K562 (cell line): ENCODE measurements at regions not wholly inside any gene's neighbourhood (a gene's known extent, or its start where the extent isn't known, plus 50 kb on each side); places are given as distances from the start of the nearest gene placed in this dataset.

ENCODE experiments used
- ATF1 ChIP-seq, 2 experiments: fragments of 450-650 bp in 1 of 2; IDR thresholded peaks; 2 replicates each; pipeline ENCODE4 v1.6.1; 2016; ENCODE audit warnings: missing compliant biosample characterization in 1 of 2, missing genetic modification characterization in 1 of 2
- BRCA1 ChIP-seq, 2 experiments: fragments of 450-650 bp in 1 of 2; sonication (generic) in 1 of 2; formaldehyde crosslinking in 1 of 2; IDR thresholded peaks; 2 replicates each; pipeline versions ENCODE4 v1.5.0 to v1.6.1; 2017 to 2020; ENCODE audit warnings: mild to moderate bottlenecking in 1 of 2, missing genetic modification reagents in 1 of 2
- CBX2 ChIP-seq: fragments of 200-600 bp; sonication (generic); IDR thresholded peaks from one replicate; pipeline ENCODE4 v1.6.1; 2012; ENCODE audit warnings: mild to moderate bottlenecking, low read length, inconsistent platforms; ENCODE audit not compliant: insufficient read depth, poor library complexity, severe bottlenecking
- EP300 ChIP-seq: IDR thresholded peaks from 2 replicates; pipeline ENCODE4 v1.6.1; 2012; ENCODE audit warnings: low read length, improper control_type of control experiment
- POLR2A ChIP-seq: fragments of 450-650 bp; conservative IDR thresholded peaks from 2 replicates; pipeline ENCODE4 v1.6.1; 2016
- ZC3H8 ChIP-seq: fragments of 450-650 bp; IDR thresholded peaks from 2 replicates; pipeline ENCODE4 v1.6.1; 2017
- TF ChIP-seq, protein P1 (sequence below), 2 experiments: IDR thresholded peaks; 2 replicates each; pipeline ENCODE4 v1.6.1; 2012; ENCODE audit warnings: improper control_type of control experiment in 2 of 2, low read depth in 2 of 2, low read length in 2 of 2, borderline replicate concordance in 1 of 2

DNA sequence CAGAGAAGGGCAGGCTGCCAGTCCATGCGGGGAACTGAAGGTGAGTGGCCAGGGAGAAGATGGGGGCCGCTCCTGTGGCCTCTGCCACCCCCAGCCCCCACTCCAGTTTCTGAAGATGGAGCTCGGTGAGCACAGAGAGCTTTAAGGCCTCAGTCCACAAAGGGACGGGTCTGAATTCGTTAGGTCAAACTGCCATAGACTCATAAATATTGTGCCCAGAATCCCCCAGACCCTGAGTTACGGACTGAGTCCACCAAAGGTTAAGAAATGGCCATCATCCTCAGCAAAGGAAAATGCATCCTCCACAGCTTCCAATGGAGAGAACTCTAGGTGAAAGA lies 344.2 kb downstream of the BUD13 start:
- TF ChIP-seq CBX2 (no peak), ZC3H8 (no peak), POLR2A (no peak), BRCA1 (IDR thresholded peaks at IDR 0.05) (no peak), BRCA1 (CRISPR knock-in tag; IDR thresholded peaks at IDR 0.05) (no peak), EP300 (no peak), ATF1 (CRISPR knock-in tag; IDR thresholded peaks at IDR 0.05) (no peak), ATF1 (tag; IDR thresholded peaks at IDR 0.05) (no peak)
- TF ChIP-seq, protein P1, sequence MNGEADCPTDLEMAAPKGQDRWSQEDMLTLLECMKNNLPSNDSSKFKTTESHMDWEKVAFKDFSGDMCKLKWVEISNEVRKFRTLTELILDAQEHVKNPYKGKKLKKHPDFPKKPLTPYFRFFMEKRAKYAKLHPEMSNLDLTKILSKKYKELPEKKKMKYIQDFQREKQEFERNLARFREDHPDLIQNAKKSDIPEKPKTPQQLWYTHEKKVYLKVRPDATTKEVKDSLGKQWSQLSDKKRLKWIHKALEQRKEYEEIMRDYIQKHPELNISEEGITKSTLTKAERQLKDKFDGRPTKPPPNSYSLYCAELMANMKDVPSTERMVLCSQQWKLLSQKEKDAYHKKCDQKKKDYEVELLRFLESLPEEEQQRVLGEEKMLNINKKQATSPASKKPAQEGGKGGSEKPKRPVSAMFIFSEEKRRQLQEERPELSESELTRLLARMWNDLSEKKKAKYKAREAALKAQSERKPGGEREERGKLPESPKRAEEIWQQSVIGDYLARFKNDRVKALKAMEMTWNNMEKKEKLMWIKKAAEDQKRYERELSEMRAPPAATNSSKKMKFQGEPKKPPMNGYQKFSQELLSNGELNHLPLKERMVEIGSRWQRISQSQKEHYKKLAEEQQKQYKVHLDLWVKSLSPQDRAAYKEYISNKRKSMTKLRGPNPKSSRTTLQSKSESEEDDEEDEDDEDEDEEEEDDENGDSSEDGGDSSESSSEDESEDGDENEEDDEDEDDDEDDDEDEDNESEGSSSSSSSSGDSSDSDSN (IDR thresholded peaks at IDR 0.05; ENCODE audit: borderline replicate concordance in 1 of 2, low read depth in 2 of 2, low read length in 2 of 2) = no peak
